Adrenal gland (tissue), 9 donors: ENCODE measurements at regions not wholly inside any gene's neighbourhood (a gene's known extent, or its start where the extent isn't known, plus 50 kb on each side); places are given as distances from the start of the nearest gene placed in this dataset.

Experiments
- DNase-seq, 7 donors: peaks; one replicate each; pipeline ENCODE4 v3.0.0-alpha.2; 2019 to 2020
- H3K27ac ChIP-seq, 5 donors: fragments of 200-600 bp; sonication (generic) in 4 of 5; 1 replicate in 3 of 5; 2 replicates in 2 of 5; pipeline versions ENCODE4 v1.5.1 to v1.8.0; 2016 to 2020; ENCODE audit warnings: mild to moderate bottlenecking in 1 of 5
- H3K27me3 ChIP-seq: fragments of 200-600 bp; 2 replicates; pipeline ENCODE4 v1.8.0; 2021
- H3K36me3 ChIP-seq, 2 donors: fragments of 200-600 bp; replicated peaks in 1 of 2; 1 replicate in 1 of 2; 2 replicates in 1 of 2; pipeline versions ENCODE4 v1.5.1 to v1.8.0; 2018 to 2022
- H3K4me1 ChIP-seq, 2 donors: fragments of 200-600 bp; replicated peaks in 1 of 2; 1 replicate in 1 of 2; 2 replicates in 1 of 2; pipeline versions ENCODE4 v1.5.1 to v1.8.0; 2018 to 2021
- H3K4me3 ChIP-seq, 4 donors: fragments of 200-600 bp; sonication (generic) in 3 of 4; one replicate each; pipeline ENCODE4 v1.5.1; 2016 to 2018
- H3K9me3 ChIP-seq, 3 donors: fragments of 200-600 bp; sonication (generic) in 1 of 3; replicated peaks in 1 of 3; 1 replicate in 2 of 3; 2 replicates in 1 of 3; pipeline versions ENCODE4 v1.5.1 to v1.8.0; 2016 to 2021
- CTCF ChIP-seq, 6 experiments: fragments of 450-650 bp in 4 of 6; fragments of 200-600 bp in 2 of 6; sonication (generic) in 1 of 6; IDR thresholded peaks; 1 replicate in 5 of 6; 2 replicates in 1 of 6; pipeline versions ENCODE4 v1.5.1 to v1.8.0; 2016 to 2021; ENCODE audit warnings: antibody characterized with exemption in 6 of 6, mild to moderate bottlenecking in 2 of 6, moderate library complexity in 1 of 6
- POLR2A ChIP-seq, 2 donors: fragments of 450-650 bp; IDR thresholded peaks; one replicate each; pipeline ENCODE4 v1.6.1; 2017; ENCODE audit warnings: antibody characterized with exemption in 2 of 2, mild to moderate bottlenecking in 2 of 2, moderate library complexity in 1 of 2
- WGBS, 4 donors: extraction: QIAGEN DNeasy Blood & Tissue Kit in 2 of 4; methylation state at CpG; one replicate each; pipeline versions ENCODE4 v1.1.5 to v1.1.7; 2013 to 2017; 5-methylcytosine and 5-hydroxymethylcytosine counted together
- intact Hi-C, 2 donors: fragments of 100-400 bp; cut with DNase I; formaldehyde crosslinking; loops; one replicate each; pipeline versions ENCODE4 v1.14.1 to v1.15.0; 2022 to 2023
- donor health status: healthy with polysubstance abuse.
- donor health status: Bipolar disorder and iron deficiency.
- donor health status: DM: yes; HTN: yes; CAD: no.
- donor health status: DM: no; HTN: no; CAD: no.
- donor health status: DM: no; HTN: no; CAD: no.

- 90 to 96% (median 91%) methylated on average over 4 of the region's 4 CpGs for WGBS, 4 donors
- no peaks in the 10 kb centered on the region for H3K27me3 ChIP-seq
- intact Hi-C loops = no loop called here
- H3K4me1 ChIP-seq = peaks cover 0 to 18% of the 10 kb centered on the region in 2 donors
- no peak overlapping the region for H3K27ac ChIP-seq
- TF ChIP-seq CTCF (IDR thresholded peaks at IDR 0.05) (no peak), POLR2A (IDR thresholded peaks at IDR 0.05) (no peak)
- H3K9me3 ChIP-seq = no peaks in the 10 kb centered on the region
- no peak overlapping the region for H3K4me3 ChIP-seq
- DNase-seq = no peak
- no peaks in the 10 kb centered on the region for H3K36me3 ChIP-seq
Observed at GRCh38 chr6:56746767-56747504, 104.2 kb upstream of the DST start.

GRCh38 chr6:56745971-56746370, 103.3 kb upstream of the DST start:
- whole genome bisulfite sequencing, 4 donors = 91 to 96% (median 93%) methylated on average over 2 of the region's 2 CpGs
- Histone ChIP-seq H3K27ac (no peak overlapping the region), H3K4me3 (no peak overlapping the region), H3K4me1 (peaks cover 0 to 25% of the 10 kb centered on the region in 2 donors), H3K36me3 (no peaks in the 10 kb centered on the region), H3K27me3 (no peaks in the 10 kb centered on the region), H3K9me3 (no peaks in the 10 kb centered on the region)
- intact Hi-C loops = no loop called here
- TF ChIP-seq CTCF (IDR thresholded peaks at IDR 0.05) (no peak), POLR2A (IDR thresholded peaks at IDR 0.05) (no peak)
- no peak for DNase-seq

- intact Hi-C loops = no loop called here
- H3K4me1 ChIP-seq = peaks cover 0 to 27% of the 10 kb centered on the region in 2 donors
Observed at GRCh38 chr6:56745081-56745480, 102.4 kb upstream of the DST start.

GRCh38 chr6:56744528-56744927, 101.8 kb upstream of the DST start:
- H3K27me3 ChIP-seq = no peaks in the 10 kb centered on the region
- no peak overlapping the region for H3K4me3 ChIP-seq
- intact Hi-C loops = no loop called here
- no peaks in the 10 kb centered on the region for H3K9me3 ChIP-seq
- 78 to 87% (median 80%) methylated on average over 3 of the region's 3 CpGs for WGBS, 4 donors
- H3K4me1 ChIP-seq = peaks cover 0 to 27% of the 10 kb centered on the region in 2 donors
- TF ChIP-seq CTCF (IDR thresholded peaks at IDR 0.05) = no peak
- no peak for TF ChIP-seq POLR2A (IDR thresholded peaks at IDR 0.05)
- H3K36me3 ChIP-seq = no peaks in the 10 kb centered on the region
- no peak for DNase-seq
- no peak overlapping the region for H3K27ac ChIP-seq

More at GRCh38 chr6:56745081-56745480, 102.4 kb upstream of the DST start:
- WGBS, 4 donors = 83 to 92% (median 88%) methylated on average over 2 of the region's 2 CpGs
- no peak overlapping the region for H3K4me3 ChIP-seq
- no peaks in the 10 kb centered on the region for H3K9me3 ChIP-seq
- TF ChIP-seq CTCF (IDR thresholded peaks at IDR 0.05) = no peak
- TF ChIP-seq POLR2A (IDR thresholded peaks at IDR 0.05) = no peak
- H3K27me3 ChIP-seq = no peaks in the 10 kb centered on the region
- DNase-seq = no peak
- H3K27ac ChIP-seq = no peak overlapping the region
- H3K36me3 ChIP-seq = no peaks in the 10 kb centered on the region
